ENCODE measurements at regions not wholly inside any gene's neighbourhood (a gene's known extent, or its start where the extent isn't known, plus 50 kb on each side); places are given as distances from the start of the nearest gene placed in this dataset.

GRCh38 chr6:119713903-119714302, 364.3 kb upstream of the MAN1A1 start:
- H3K4ac ChIP-seq (replicated peaks; ENCODE audit: insufficient read length, low read depth, low read length): no peak overlapping the region
- no peak overlapping the region for H3K23ac ChIP-seq (ENCODE audit: insufficient read length)
- FAIRE-seq (no peak), DNase-seq (ENCODE audit: low read depth in 1 of 2, low spot score in 2 of 2) (no peak)
- POLR2A ChIA-PET (ENCODE audit: partially characterized antibody): no interaction called here
- H4K91ac ChIP-seq (replicated peaks; ENCODE audit: insufficient read length, low read length): no peak overlapping the region
- no peak overlapping the region for H3K4me2 ChIP-seq (ENCODE audit: insufficient read depth in 1 of 2, low read depth in 2 of 2, low read length in 2 of 2)
- CTCF ChIA-PET (ENCODE audit: partially characterized antibody): interaction anchor here (0.6 to 1.5 kb wide), 3 partner anchors 14 to 395 kb away, joined by 3 to 6 read pairs (median 4); no protein-coding TSS in a partner anchor
- H3K79me2 ChIP-seq (ENCODE audit: control insufficient read depth in 1 of 2, insufficient read depth in 2 of 2, low read length in 2 of 2): no peaks in the 10 kb centered on the region
- no peaks in the 10 kb centered on the region for H3K36me3 ChIP-seq (ENCODE audit: control insufficient read depth in 2 of 4, insufficient read depth in 4 of 4, low read length in 3 of 4)
- H3K27ac ChIP-seq (ENCODE audit: low read depth, low read length): no peak overlapping the region
- H3K79me1 ChIP-seq (ENCODE audit: low read depth, low read length): no peaks in the 10 kb centered on the region
- no peak overlapping the region for H3K56ac ChIP-seq (replicated peaks; ENCODE audit: insufficient read length, low read depth, low read length)
- H3K4me1 ChIP-seq (replicated peaks in 1 of 4; ENCODE audit: control insufficient read depth in 3 of 4, insufficient read depth in 4 of 4, low read length in 3 of 4): peaks cover 0 to 10% (median 3%) of the 10 kb centered on the region in 4 experiments; a peak in 2 of 7 replicates
- no peak overlapping the region for H2BK120ac ChIP-seq (replicated peaks; ENCODE audit: low read depth, low read length)
- no peaks in the 10 kb centered on the region for H3K23me2 ChIP-seq (ENCODE audit: low read depth, low read length)
- H2BK20ac ChIP-seq (ENCODE audit: low read length): no peak overlapping the region
- no peak overlapping the region for H2AK5ac ChIP-seq (ENCODE audit: low read depth, low read length)
- no peaks in the 10 kb centered on the region for H3K9me3 ChIP-seq (ENCODE audit: insufficient read depth in 2 of 2, low read depth in 1 of 2, low read length in 1 of 2)
- no peak overlapping the region for H3K14ac ChIP-seq (ENCODE audit: insufficient read length)
- H3K27me3 ChIP-seq (replicated peaks in 1 of 4; ENCODE audit: control insufficient read depth in 3 of 4, extremely low read depth in 1 of 4, insufficient read depth in 3 of 4, low read length in 3 of 4): no peaks in the 10 kb centered on the region
- H3K9ac ChIP-seq (replicated peaks in 1 of 4; ENCODE audit: extremely low read depth in 1 of 4, low read depth in 3 of 4, low read length in 3 of 4): no peak overlapping the region
- H2BK5ac ChIP-seq (ENCODE audit: low read depth, low read length): no peak overlapping the region
- no peaks in the 10 kb centered on the region for H4K20me1 ChIP-seq (replicated peaks in 1 of 2; ENCODE audit: control insufficient read depth in 1 of 2, insufficient read depth in 2 of 2, low read length in 2 of 2)
- no peak overlapping the region for H4K8ac ChIP-seq (ENCODE audit: extremely low read depth, insufficient read depth, low read length)
- no peak overlapping the region for H3K18ac ChIP-seq (ENCODE audit: extremely low read depth, low read length)
- no peak overlapping the region for H2BK15ac ChIP-seq (ENCODE audit: low read length)
- no peak overlapping the region for H2BK12ac ChIP-seq (ENCODE audit: low read depth, low read length)
- no peak overlapping the region for H2AFZ ChIP-seq (ENCODE audit: low read length)
- no peak overlapping the region for H4K5ac ChIP-seq (ENCODE audit: insufficient read length, low read depth, low read length)
- H3K4me3 ChIP-seq (ENCODE audit: extremely low read depth in 1 of 4, insufficient read depth in 2 of 4, low read depth in 3 of 4, low read length in 4 of 4): no peak overlapping the region
- TF ChIP-seq CREB1 (IDR thresholded peaks at IDR 0.05) (no peak), SP1 (IDR thresholded peaks at IDR 0.05; ENCODE audit: low read depth, low read length) (no peak)
